NT2/D1 (cell line): ENCODE measurements at regions not wholly inside any gene's neighbourhood (a gene's known extent, or its start where the extent isn't known, plus 50 kb on each side); places are given as distances from the start of the nearest gene placed in this dataset.

Experiments
- SUZ12 ChIP-seq: IDR thresholded peaks from 2 replicates; pipeline ENCODE4 v1.6.1; 2011; ENCODE audit not compliant: insufficient read length, insufficient read depth; ENCODE audit errors: extremely low read depth
- ZNF274 ChIP-seq: IDR thresholded peaks from 2 replicates; pipeline ENCODE4 v1.6.1; 2011; ENCODE audit warnings: mild to moderate bottlenecking, low read depth, low read length

DNA sequence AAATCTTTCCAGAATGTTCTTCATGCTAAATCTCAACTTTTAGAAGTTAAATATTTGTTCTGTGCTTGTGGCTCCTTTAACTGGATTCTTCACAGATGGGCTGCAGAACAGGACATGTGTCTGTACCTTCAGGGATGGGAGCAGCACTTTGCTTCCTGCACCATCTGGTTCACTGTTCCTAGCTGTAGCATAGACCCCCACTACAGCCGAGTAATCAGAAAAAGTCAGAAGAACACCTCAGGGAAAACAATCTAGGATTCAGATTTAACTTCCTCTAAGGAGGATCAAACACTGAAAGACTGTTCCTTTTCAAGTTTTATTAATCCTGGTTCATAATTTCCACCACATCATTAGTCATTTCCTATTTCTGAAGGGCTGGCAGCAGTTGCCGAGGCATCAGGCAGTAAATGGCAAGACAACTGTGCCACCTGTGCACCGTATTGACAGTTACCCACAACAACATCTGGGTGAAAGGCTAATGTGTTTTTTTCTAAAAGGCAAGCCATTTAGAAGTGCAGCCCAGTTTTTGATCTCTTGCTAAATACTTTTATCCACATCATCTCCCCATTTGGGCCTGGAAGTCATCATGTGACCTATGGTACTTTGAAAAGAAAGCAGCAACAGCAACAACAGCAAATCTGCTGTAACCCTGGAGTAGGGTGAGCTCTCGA, 212.8 kb upstream of the BMP4 start:
- TF ChIP-seq SUZ12, result no peak
- no peak for TF ChIP-seq ZNF274
